ENCODE measurements at regions not wholly inside any gene's neighbourhood (a gene's known extent, or its start where the extent isn't known, plus 50 kb on each side); places are given as distances from the start of the nearest gene placed in this dataset.

GRCh38 chr2:71849607-71850305, 297.9 kb downstream of the CYP26B1 start:
- H3K36me3 ChIP-seq (ENCODE audit: insufficient read depth, low read length): no peaks in the 10 kb centered on the region
- no peaks in the 10 kb centered on the region for H3K9me3 ChIP-seq (ENCODE audit: low read depth, low read length)
- no peak for DNase-seq (ENCODE audit: low read depth, low spot score)
- no peak overlapping the region for H3K4me3 ChIP-seq
- no peak overlapping the region for H3K27ac ChIP-seq
- TF ChIP-seq EZH2 (IDR thresholded peaks at IDR 0.05): no peak
- TF ChIP-seq POLR2AphosphoS5 (IDR thresholded peaks at IDR 0.05; ENCODE audit: borderline replicate concordance, low read depth, low read length): no peak
- H3K9ac ChIP-seq (ENCODE audit: insufficient read length): no peak overlapping the region

GRCh38 chr2:71849111-71849510, 298.6 kb downstream of the CYP26B1 start:
- Histone ChIP-seq H3K9ac (ENCODE audit: insufficient read length) (no peak overlapping the region), H3K4me3 (no peak overlapping the region), H3K9me3 (ENCODE audit: low read depth, low read length) (no peaks in the 10 kb centered on the region), H3K27ac (no peak overlapping the region), H3K36me3 (ENCODE audit: insufficient read depth, low read length) (no peaks in the 10 kb centered on the region)
- TF ChIP-seq POLR2AphosphoS5 (IDR thresholded peaks at IDR 0.05; ENCODE audit: borderline replicate concordance, low read depth, low read length): no peak
- TF ChIP-seq FOXP2 (optimal IDR thresholded peaks at IDR 0.05; ENCODE audit: control extremely low read depth, extremely low read length, insufficient read depth): no peak
- TF ChIP-seq EZH2 (IDR thresholded peaks at IDR 0.05): no peak
- DNase-seq (ENCODE audit: low read depth, low spot score): no peak

GRCh38 chr2:71846669-71847291, 300.9 kb downstream of the CYP26B1 start:
- Histone ChIP-seq H3K9me3 (ENCODE audit: low read depth, low read length) (no peaks in the 10 kb centered on the region), H3K27ac (no peak overlapping the region), H3K36me3 (ENCODE audit: insufficient read depth, low read length) (no peaks in the 10 kb centered on the region), H3K4me3 (no peak overlapping the region), H3K9ac (ENCODE audit: insufficient read length) (no peak overlapping the region)
- no peak for DNase-seq (ENCODE audit: low read depth, low spot score)
- TF ChIP-seq FOXP2 (optimal IDR thresholded peaks at IDR 0.05; ENCODE audit: control extremely low read depth, extremely low read length, insufficient read depth) (no peak), EZH2 (IDR thresholded peaks at IDR 0.05) (no peak), POLR2AphosphoS5 (IDR thresholded peaks at IDR 0.05; ENCODE audit: borderline replicate concordance, low read depth, low read length) (no peak)

- TF ChIP-seq POLR2AphosphoS5 (IDR thresholded peaks at IDR 0.05; ENCODE audit: borderline replicate concordance, low read depth, low read length) (no peak), FOXP2 (optimal IDR thresholded peaks at IDR 0.05; ENCODE audit: control extremely low read depth, extremely low read length, insufficient read depth) (no peak), EZH2 (IDR thresholded peaks at IDR 0.05) (no peak)
- DNase-seq (ENCODE audit: low read depth, low spot score): no peak
- Histone ChIP-seq H3K27ac (no peak overlapping the region), H3K36me3 (ENCODE audit: insufficient read depth, low read length) (no peaks in the 10 kb centered on the region), H3K9me3 (ENCODE audit: low read depth, low read length) (no peaks in the 10 kb centered on the region), H3K4me3 (no peak overlapping the region), H3K9ac (ENCODE audit: insufficient read length) (no peak overlapping the region)
Observed at GRCh38 chr2:71846072-71846471, 301.6 kb downstream of the CYP26B1 start.

- DNase-seq (ENCODE audit: low read depth, low spot score): no peak
- Histone ChIP-seq H3K27ac (no peak overlapping the region), H3K36me3 (ENCODE audit: insufficient read depth, low read length) (no peaks in the 10 kb centered on the region), H3K9ac (ENCODE audit: insufficient read length) (no peak overlapping the region), H3K4me3 (no peak overlapping the region), H3K9me3 (ENCODE audit: low read depth, low read length) (no peaks in the 10 kb centered on the region)
- TF ChIP-seq EZH2 (IDR thresholded peaks at IDR 0.05) (no peak), POLR2AphosphoS5 (IDR thresholded peaks at IDR 0.05; ENCODE audit: borderline replicate concordance, low read depth, low read length) (no peak), FOXP2 (optimal IDR thresholded peaks at IDR 0.05; ENCODE audit: control extremely low read depth, extremely low read length, insufficient read depth) (no peak)
Observed at GRCh38 chr2:71844967-71845366, 302.7 kb downstream of the CYP26B1 start.

- TF ChIP-seq EZH2 (IDR thresholded peaks at IDR 0.05) (no peak), POLR2AphosphoS5 (IDR thresholded peaks at IDR 0.05; ENCODE audit: borderline replicate concordance, low read depth, low read length) (no peak), FOXP2 (optimal IDR thresholded peaks at IDR 0.05; ENCODE audit: control extremely low read depth, extremely low read length, insufficient read depth) (no peak)
- H3K36me3 ChIP-seq (ENCODE audit: insufficient read depth, low read length): no peaks in the 10 kb centered on the region
- H3K27ac ChIP-seq: no peak overlapping the region
- DNase-seq (ENCODE audit: low read depth, low spot score): no peak
- H3K9me3 ChIP-seq (ENCODE audit: low read depth, low read length): no peaks in the 10 kb centered on the region
- H3K4me3 ChIP-seq: no peak overlapping the region
- no peak overlapping the region for H3K9ac ChIP-seq (ENCODE audit: insufficient read length)
Observed at GRCh38 chr2:71843391-71843850, 304.2 kb downstream of the CYP26B1 start.

GRCh38 chr2:71842744-71843143, 304.9 kb downstream of the CYP26B1 start:
- Histone ChIP-seq H3K36me3 (ENCODE audit: insufficient read depth, low read length) (no peaks in the 10 kb centered on the region), H3K9ac (ENCODE audit: insufficient read length) (no peak overlapping the region), H3K4me3 (no peak overlapping the region), H3K27ac (no peak overlapping the region), H3K9me3 (ENCODE audit: low read depth, low read length) (no peaks in the 10 kb centered on the region)
- no peak for DNase-seq (ENCODE audit: low read depth, low spot score)
- no peak for TF ChIP-seq EZH2 (IDR thresholded peaks at IDR 0.05)
- TF ChIP-seq POLR2AphosphoS5 (IDR thresholded peaks at IDR 0.05; ENCODE audit: borderline replicate concordance, low read depth, low read length): no peak
- no peak for TF ChIP-seq FOXP2 (optimal IDR thresholded peaks at IDR 0.05; ENCODE audit: control extremely low read depth, extremely low read length, insufficient read depth)

GRCh38 chr2:71839826-71840225, 307.8 kb downstream of the CYP26B1 start:
- H3K36me3 ChIP-seq (ENCODE audit: insufficient read depth, low read length): no peaks in the 10 kb centered on the region
- DNase-seq (ENCODE audit: low read depth, low spot score): no peak
- H3K4me3 ChIP-seq: no peak overlapping the region
- no peak overlapping the region for H3K9ac ChIP-seq (ENCODE audit: insufficient read length)
- H3K27ac ChIP-seq: no peak overlapping the region
- no peak for TF ChIP-seq FOXP2 (optimal IDR thresholded peaks at IDR 0.05; ENCODE audit: control extremely low read depth, extremely low read length, insufficient read depth)
- no peak for TF ChIP-seq POLR2AphosphoS5 (IDR thresholded peaks at IDR 0.05; ENCODE audit: borderline replicate concordance, low read depth, low read length)
- TF ChIP-seq EZH2 (IDR thresholded peaks at IDR 0.05): no peak
- no peaks in the 10 kb centered on the region for H3K9me3 ChIP-seq (ENCODE audit: low read depth, low read length)
